Stimulated activated CD8-positive, alpha-beta memory T cell treated with anti-CD3 and anti-CD28 coated beads, Interleukin-4, amount 100 ng/mL, for 48 hours (primary cell): ENCODE measurements at regions not wholly inside any gene's neighbourhood (a gene's known extent, or its start where the extent isn't known, plus 50 kb on each side); places are given as distances from the start of the nearest gene placed in this dataset.
"Not testable (repeated sequence)": the region's sequence is repeated elsewhere in the genome, so short reads cannot be mapped to it uniquely, and the experiment has no call there.

Experiments
- DNase-seq: peaks from one replicate; pipeline ENCODE4 v3.0.0-alpha.2; 2020

- DNase-seq, result no peak
Observed at GRCh38 chr12:90246688-90247087, 538.0 kb upstream of the ATP2B1 start.

GRCh38 chr12:90245391-90245790 lies 536.8 kb upstream of the ATP2B1 start:
- no peak for DNase-seq

GRCh38 chr12:90244232-90244631 lies 535.6 kb upstream of the ATP2B1 start:
- DNase-seq, result no peak

- DNase-seq, result no peak
Observed at GRCh38 chr12:90243211-90243610, 534.6 kb upstream of the ATP2B1 start.

GRCh38 chr12:90239732-90240260 lies 531.2 kb upstream of the ATP2B1 start:
- DNase-seq, result no peak

- DNase-seq, result no peak
Observed at GRCh38 chr12:90238663-90239271, 530.1 kb upstream of the ATP2B1 start.

- no peak for DNase-seq
Observed at GRCh38 chr12:90237841-90238240, 529.2 kb upstream of the ATP2B1 start.

- DNase-seq, result no peak
Observed at GRCh38 chr12:90235642-90236041, 527.0 kb upstream of the ATP2B1 start.

- no peak for DNase-seq
Observed at GRCh38 chr12:90234472-90234871, 525.8 kb upstream of the ATP2B1 start.

- no peak for DNase-seq
Observed at GRCh38 chr12:90233168-90234100, 524.8 kb upstream of the ATP2B1 start.

- DNase-seq, result no peak
Observed at GRCh38 chr12:90229407-90230170, 521.0 kb upstream of the ATP2B1 start.

- DNase-seq, result no peak
Observed at GRCh38 chr12:90226211-90226610, 517.6 kb upstream of the ATP2B1 start.

- no peak for DNase-seq
Observed at GRCh38 chr12:90216815-90217214, 508.2 kb upstream of the ATP2B1 start.

- no peak for DNase-seq
Observed at GRCh38 chr12:90216020-90216552, 507.4 kb upstream of the ATP2B1 start.

- DNase-seq, result no peak
Observed at GRCh38 chr12:90211017-90211416, 502.4 kb upstream of the ATP2B1 start.

GRCh38 chr12:90209029-90209428 lies 500.4 kb upstream of the ATP2B1 start:
- DNase-seq, result no peak

GRCh38 chr12:90208379-90208778 lies 499.7 kb upstream of the ATP2B1 start:
- DNase-seq, result not testable (repeated sequence)

GRCh38 chr12:90207799-90208198 lies 499.2 kb upstream of the ATP2B1 start:
- no peak for DNase-seq

- DNase-seq, result no peak
Observed at GRCh38 chr12:90205165-90205564, 496.5 kb upstream of the ATP2B1 start.

GRCh38 chr12:90203556-90203955 lies 494.9 kb upstream of the ATP2B1 start:
- DNase-seq, result no peak

GRCh38 chr12:90199006-90199405 lies 490.4 kb upstream of the ATP2B1 start:
- DNase-seq, result no peak

- DNase-seq, result no peak
Observed at GRCh38 chr12:90193500-90193899, 484.9 kb upstream of the ATP2B1 start.

GRCh38 chr12:90188857-90189256 lies 480.2 kb upstream of the ATP2B1 start:
- no peak for DNase-seq
